ENCODE measurements at regions not wholly inside any gene's neighbourhood (a gene's known extent, or its start where the extent isn't known, plus 50 kb on each side); places are given as distances from the start of the nearest gene placed in this dataset.
"Not testable (repeated sequence)": the region's sequence is repeated elsewhere in the genome, so short reads cannot be mapped to it uniquely, and the experiment has no call there.

GRCh38 chr20:54844346-54844745, 369.0 kb downstream of the DOK5 start:
- no peak for DNase-seq (ENCODE audit: low spot score)

DNA sequence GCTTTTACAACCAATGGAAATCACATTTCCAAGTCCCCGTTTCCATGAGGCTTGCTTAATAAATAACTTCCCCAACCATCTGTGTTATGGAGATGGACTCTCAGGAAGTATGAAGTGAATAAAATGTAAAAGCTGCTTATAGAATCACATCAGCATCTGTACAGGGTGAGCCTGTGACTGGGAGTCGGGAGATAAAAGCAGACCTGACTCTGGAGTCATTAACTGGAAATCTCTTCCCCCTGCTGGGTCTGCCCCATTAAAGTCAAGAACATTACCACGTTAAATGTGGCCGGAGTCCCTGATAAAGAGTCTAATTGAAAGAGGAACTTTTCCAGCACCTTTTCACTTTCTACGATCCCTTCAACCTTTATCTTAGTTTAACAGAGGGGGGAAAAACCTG, 368.5 kb downstream of the DOK5 start:
- no peak for DNase-seq (ENCODE audit: low spot score)

DNA sequence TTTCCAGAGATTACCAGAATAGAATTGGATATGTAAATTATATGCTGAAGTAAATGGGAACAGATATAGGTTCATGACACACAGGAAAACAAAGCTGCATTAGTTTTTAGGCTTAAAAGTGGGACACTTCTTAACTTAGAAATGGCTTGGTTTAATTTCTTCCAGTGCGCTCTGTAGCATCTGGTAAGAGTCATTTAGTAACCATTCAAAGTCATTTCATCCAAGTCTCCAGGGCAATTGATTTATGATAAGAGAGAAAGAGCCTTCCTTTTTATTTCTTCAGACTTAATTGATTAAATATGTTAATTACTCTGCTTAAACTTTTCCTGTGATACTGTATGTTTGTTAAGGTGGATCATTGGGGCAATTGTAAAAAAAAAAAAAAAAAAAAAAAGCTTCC, 368.0 kb downstream of the DOK5 start:
- no peak for DNase-seq (ENCODE audit: low spot score)

- DNase-seq (ENCODE audit: low spot score): no peak
These were observed 363.8 kb downstream of the DOK5 start for GRCh38 chr20:54839224-54839623.

GRCh38 chr20:54837226-54837625, 361.8 kb downstream of the DOK5 start:
- no peak for DNase-seq (ENCODE audit: low spot score)

DNA sequence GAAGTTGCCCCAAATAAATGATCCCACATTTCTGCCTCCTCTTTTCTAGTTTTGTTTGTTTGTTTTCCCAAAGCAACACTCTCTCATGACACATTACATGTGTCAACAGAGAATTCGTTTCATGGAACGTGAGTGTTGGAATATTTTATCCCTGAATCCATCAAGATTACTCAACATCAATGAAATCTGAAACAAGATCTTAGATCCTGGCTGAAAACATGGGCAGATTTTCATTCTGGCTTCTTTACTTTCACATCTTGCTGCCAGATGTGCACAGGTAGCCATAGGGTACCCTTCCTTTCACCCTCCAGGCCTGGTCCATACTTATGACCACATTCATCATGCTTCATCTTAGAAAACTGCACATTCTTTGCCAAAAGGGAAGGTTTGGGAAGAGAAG, 347.0 kb downstream of the DOK5 start:
- DNase-seq (ENCODE audit: low spot score): no peak

DNA sequence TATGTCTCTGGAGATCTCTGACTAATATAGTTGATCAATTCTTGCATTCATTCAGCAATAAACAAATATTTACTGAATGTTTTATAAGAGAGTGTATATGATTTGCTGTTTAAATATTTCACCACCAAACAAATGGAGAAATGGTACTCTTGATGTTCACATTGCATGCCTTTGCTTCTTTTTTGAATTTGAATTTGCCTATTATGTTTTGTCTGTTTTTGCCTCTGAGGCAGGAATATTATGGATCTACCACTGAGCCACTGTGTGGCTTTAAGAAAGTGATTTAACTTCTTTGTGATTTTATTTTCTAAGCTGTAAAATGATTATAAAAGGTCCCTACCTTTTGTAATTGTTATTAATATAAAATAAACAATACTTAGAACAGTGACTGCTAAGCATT, 345.0 kb downstream of the DOK5 start:
- no peak for DNase-seq (ENCODE audit: low spot score)

- DNase-seq (ENCODE audit: low spot score): no peak
These were observed 331.1 kb downstream of the DOK5 start for GRCh38 chr20:54806462-54806861.

DNA sequence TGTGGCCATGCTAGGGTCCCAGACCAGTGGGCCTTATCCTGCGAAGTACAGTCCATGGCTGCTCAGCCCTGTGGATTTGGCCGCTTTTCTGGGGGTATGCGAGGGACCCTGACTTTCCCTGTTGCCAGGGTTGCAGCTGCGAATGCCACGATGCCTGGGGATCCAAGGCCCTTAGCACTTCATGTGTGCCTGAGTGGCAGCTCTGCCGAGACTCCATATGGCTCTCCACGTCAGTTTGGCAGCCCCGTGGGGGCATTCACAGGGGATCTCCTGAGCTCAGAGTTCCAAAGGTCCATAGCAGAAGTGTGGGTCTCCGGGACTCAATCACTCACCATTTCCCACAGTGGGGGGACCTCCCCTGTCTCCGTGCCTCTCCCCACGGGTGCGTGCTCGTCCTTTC, 319.5 kb downstream of the DOK5 start:
- DNase-seq (ENCODE audit: low spot score): no peak

- DNase-seq (ENCODE audit: low spot score): no peak
These were observed 318.7 kb downstream of the DOK5 start for GRCh38 chr20:54794110-54794509.

DNA sequence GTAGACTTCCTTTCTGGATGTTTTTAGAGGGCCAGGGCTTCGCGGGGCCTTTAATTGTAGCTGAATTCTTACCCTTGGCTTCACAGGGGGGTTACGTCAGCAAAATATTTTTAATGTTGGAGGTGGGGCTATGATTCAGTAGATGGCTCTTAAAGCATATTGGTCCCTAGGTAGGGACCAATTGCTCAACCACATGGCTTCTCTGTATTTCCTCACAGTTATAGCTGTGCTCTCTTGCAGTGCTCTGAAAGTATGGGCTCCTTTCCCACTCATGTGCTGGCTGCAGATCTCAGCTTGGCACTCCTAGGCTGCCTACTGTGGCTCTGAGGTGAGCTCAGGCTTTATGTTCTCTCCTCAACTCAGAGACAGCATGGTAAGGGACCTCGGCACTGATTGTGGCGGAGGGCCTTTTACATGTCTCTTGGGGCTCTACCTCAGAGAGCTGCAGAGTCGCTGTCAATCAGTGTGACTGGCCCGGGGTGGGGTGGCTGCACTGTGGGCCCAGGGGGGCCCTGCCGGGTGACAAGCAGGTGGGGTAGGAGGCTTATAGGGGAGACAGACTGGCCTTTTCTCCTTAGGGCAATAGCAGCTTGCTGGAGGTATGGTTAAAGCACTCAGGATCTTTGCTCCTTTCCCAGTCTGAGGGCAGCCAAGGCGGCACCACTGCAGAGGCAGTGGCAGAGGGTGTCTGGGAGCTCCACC, 318.0 kb downstream of the DOK5 start:
- DNase-seq (ENCODE audit: low spot score): no peak

GRCh38 chr20:54792688-54793087, 317.3 kb downstream of the DOK5 start:
- no peak for DNase-seq (ENCODE audit: low spot score)

DNA sequence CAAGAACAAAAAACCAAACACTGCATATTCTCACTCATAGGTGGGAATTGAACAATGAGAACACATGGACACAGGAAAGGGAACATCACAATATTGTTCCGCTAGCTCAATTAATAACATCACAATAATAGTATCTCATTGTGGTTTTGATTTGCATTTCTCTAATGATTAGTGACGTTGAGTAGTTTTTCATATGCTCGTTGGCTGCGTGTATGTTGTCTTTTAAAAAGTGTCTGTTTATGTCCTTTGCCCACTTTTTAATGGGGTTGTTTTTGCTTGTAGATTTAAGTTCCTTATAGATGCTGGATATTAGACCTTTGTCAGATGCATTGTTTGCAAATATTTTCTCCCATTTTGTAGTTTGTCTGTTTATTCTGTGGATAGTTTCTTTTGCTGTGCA, 312.9 kb downstream of the DOK5 start:
- DNase-seq (ENCODE audit: low spot score): not testable (repeated sequence)

- DNase-seq (ENCODE audit: low spot score): not testable (repeated sequence)
These were observed 307.4 kb downstream of the DOK5 start for GRCh38 chr20:54782758-54783157.

GRCh38 chr20:54774426-54774825, 299.0 kb downstream of the DOK5 start:
- no peak for DNase-seq (ENCODE audit: low spot score)

GRCh38 chr20:54773643-54774000, 298.2 kb downstream of the DOK5 start:
- DNase-seq (ENCODE audit: low spot score): no peak

- no peak for DNase-seq (ENCODE audit: low spot score)
These were observed 297.7 kb downstream of the DOK5 start for GRCh38 chr20:54772893-54773642.

DNA sequence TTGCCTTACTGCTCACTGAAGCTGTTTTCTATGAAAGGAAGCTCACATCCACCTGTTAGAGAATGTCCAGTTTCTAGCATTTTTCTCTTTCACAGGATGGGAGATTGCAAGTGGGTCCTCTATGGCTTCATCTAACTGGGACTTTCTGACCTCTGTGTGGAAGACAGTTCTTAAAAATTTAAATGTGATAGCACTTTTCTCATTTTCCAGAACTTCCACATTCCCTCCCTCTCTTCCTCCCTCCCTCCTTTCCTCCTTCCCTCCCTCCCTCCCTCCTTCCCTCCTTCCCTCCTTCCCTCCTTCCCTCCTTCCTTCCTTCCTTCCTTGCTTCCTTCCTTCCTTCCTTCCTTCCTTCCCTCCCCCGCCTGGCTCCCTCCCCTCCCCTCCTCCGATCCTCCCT, 291.1 kb downstream of the DOK5 start:
- DNase-seq (ENCODE audit: low spot score): no peak

DNA sequence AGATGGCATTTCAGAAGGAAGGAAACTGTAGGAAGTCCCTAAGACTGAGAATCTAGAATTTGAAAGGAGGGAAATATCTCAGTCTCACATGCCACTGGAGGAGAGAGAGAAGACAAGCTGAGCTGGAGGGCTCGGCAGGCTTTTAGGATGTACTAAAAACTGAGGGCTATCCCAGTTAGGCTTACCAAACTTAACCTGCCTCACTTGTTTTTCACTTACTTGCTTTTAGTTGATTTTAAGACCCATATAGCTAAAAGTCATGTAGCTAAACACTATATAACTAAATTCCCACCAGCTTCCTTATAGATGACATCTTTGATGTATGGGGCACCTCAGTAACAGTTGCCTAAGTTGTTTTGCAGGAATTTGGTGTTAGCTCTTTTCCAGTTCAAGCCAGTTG, 288.0 kb downstream of the DOK5 start:
- no peak for DNase-seq (ENCODE audit: low spot score)

DNA sequence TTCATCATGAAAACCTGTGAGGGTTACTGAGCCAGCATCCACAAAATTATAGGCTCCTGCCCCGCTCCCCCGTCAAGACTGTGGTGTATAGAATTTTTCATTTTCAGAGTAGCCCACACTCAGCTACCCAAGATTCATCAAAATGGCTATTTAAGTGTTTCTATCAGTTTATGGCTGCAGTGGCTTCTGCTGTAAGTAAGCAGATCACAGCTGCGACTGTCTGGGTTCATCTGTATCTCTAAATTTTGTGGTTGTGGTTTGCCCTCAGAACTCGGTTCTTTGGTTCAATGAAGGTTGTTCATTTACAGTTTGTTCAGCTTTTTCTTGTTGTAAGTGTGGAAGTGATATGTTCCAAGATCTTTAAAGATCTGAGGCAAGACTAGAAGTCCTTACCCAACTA, 284.2 kb downstream of the DOK5 start:
- no peak for DNase-seq (ENCODE audit: low spot score)

DNA sequence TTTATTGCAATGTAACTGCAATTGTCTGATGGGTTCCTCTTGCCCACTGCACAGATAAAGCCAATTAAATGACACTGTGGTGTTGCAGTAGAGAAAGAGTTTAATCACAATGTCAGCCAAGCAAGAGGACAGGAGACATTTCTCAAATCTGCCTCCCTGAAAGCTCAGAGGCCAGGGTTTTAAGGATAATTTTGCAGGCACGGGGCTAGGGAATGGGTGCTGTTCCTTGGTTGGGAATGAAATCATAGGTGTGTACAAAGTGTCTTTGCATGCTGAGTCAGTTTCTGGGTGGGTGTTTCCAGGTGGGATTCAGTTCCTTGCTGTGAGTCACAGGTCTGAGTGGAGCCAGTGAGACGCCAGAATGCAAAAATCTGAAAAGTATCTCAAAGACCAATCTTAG, 271.4 kb downstream of the DOK5 start:
- DNase-seq (ENCODE audit: low spot score): no peak

DNA sequence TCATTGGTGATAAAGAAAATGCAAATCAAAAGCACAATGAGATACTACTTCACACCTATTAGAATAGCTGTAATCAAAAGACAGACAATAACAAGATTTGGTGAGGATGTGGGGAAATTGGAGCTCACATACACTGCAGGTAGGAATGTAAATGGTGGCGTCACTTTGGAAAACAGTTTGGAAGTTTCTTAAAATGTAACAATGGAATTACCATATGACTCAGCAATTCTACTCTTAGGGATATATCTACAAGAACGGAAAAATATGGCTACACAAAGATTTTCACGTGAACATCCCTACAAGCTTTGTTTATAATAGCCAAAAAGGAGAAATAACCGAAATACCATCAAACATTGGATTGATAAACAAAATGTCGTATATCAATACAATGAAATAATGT, 270.4 kb downstream of the DOK5 start:
- no peak for DNase-seq (ENCODE audit: low spot score)

GRCh38 chr20:54744097-54744496, 268.7 kb downstream of the DOK5 start:
- DNase-seq (ENCODE audit: low spot score): no peak

GRCh38 chr20:54742193-54742592, 266.8 kb downstream of the DOK5 start:
- DNase-seq (ENCODE audit: low spot score): no peak

Data from SW480 (cell line).